ENCODE measurements at regions not wholly inside any gene's neighbourhood (a gene's known extent, or its start where the extent isn't known, plus 50 kb on each side); places are given as distances from the start of the nearest gene placed in this dataset.

- Histone ChIP-seq H3K27ac (ENCODE audit: insufficient read depth in 1 of 2, low read depth in 1 of 2, low read length in 2 of 2, poor library complexity in 1 of 2, severe bottlenecking in 2 of 2) (no peak overlapping the region), H3K4me3 (ENCODE audit: control insufficient read depth in 1 of 7, extremely low read depth in 1 of 7, insufficient read depth in 4 of 7, low read depth in 2 of 7, low read length in 6 of 7) (peak overlapping the region in 1 of 7 experiments; percentile 0), H3K4me1 (ENCODE audit: control extremely low read depth in 1 of 4, control insufficient read depth in 4 of 4, insufficient read depth in 4 of 4, low read length in 3 of 4) (peaks cover 3 to 23% (median 12%) of the 10 kb centered on the region in 4 experiments), H3K27me3 (replicated peaks in 2 of 5; ENCODE audit: control insufficient read depth in 4 of 5, insufficient read depth in 5 of 5, low read length in 4 of 5) (no peaks in the 10 kb centered on the region), H3K9me3 (ENCODE audit: control extremely low read depth in 1 of 5, control insufficient read depth in 4 of 5, insufficient read depth in 2 of 5, low read depth in 1 of 5, low read length in 4 of 5) (peaks cover 0 to 1% (median 0%) of the 10 kb centered on the region in 5 experiments), H3K36me3 (ENCODE audit: control insufficient read depth in 4 of 4, insufficient read depth in 4 of 4, low read length in 3 of 4) (peaks cover 0 to 2% (median under 1%) of the 10 kb centered on the region in 4 experiments)
- peak in 2 of 3 donors; percentile 47 to 60 for DNase-seq
- ChIA-PET POLR2A (no interaction called here), CTCF (interaction anchor here (1.0 kb wide), 1 partner anchor 11 kb away, joined by 3 read pairs; no protein-coding TSS in a partner anchor)
- 56% methylated on average over 1 of the region's 2 CpGs for WGBS (ENCODE audit: insufficient coverage)
Observed at GRCh38 chr12:107352347-107353081, 259.2 kb upstream of the CRY1 start.

GRCh38 chr12:107353312-107353711, 260.0 kb upstream of the CRY1 start:
- no peak overlapping the region for H3K27ac ChIP-seq (ENCODE audit: insufficient read depth in 1 of 2, low read depth in 1 of 2, low read length in 2 of 2, poor library complexity in 1 of 2, severe bottlenecking in 2 of 2)
- CTCF ChIA-PET, result interaction anchor here (0.9 to 1.0 kb wide), 2 partner anchors 12 kb away, joined by 3 to 5 read pairs; no protein-coding TSS in a partner anchor
- DNase-seq, result no peak

GRCh38 chr12:107355004-107355565, 261.7 kb upstream of the CRY1 start:
- no peak overlapping the region for H3K27ac ChIP-seq (ENCODE audit: insufficient read depth in 1 of 2, low read depth in 1 of 2, low read length in 2 of 2, poor library complexity in 1 of 2, severe bottlenecking in 2 of 2)
- H3K27me3 ChIP-seq (replicated peaks in 2 of 5; ENCODE audit: control insufficient read depth in 4 of 5, insufficient read depth in 5 of 5, low read length in 4 of 5), result no peaks in the 10 kb centered on the region
- no peak overlapping the region for H3K4me3 ChIP-seq (ENCODE audit: control insufficient read depth in 1 of 7, extremely low read depth in 1 of 7, insufficient read depth in 4 of 7, low read depth in 2 of 7, low read length in 6 of 7)
- peaks cover 3 to 23% (median 12%) of the 10 kb centered on the region in 4 experiments for H3K4me1 ChIP-seq (ENCODE audit: control extremely low read depth in 1 of 4, control insufficient read depth in 4 of 4, insufficient read depth in 4 of 4, low read length in 3 of 4)
- CTCF ChIA-PET, result interaction anchor here (1.1 kb wide), 1 partner anchor 9 kb away, joined by 3 read pairs; no protein-coding TSS in a partner anchor
- WGBS (ENCODE audit: insufficient coverage), result 44% methylated on average over 8 of the region's 10 CpGs
- POLR2A ChIA-PET, result no interaction called here
- no peak for DNase-seq
- peaks cover 0 to 2% (median 0%) of the 10 kb centered on the region in 4 experiments for H3K36me3 ChIP-seq (ENCODE audit: control insufficient read depth in 4 of 4, insufficient read depth in 4 of 4, low read length in 3 of 4)
- no peaks in the 10 kb centered on the region for H3K9me3 ChIP-seq (ENCODE audit: control extremely low read depth in 1 of 5, control insufficient read depth in 4 of 5, insufficient read depth in 2 of 5, low read depth in 1 of 5, low read length in 4 of 5)

More at GRCh38 chr12:107353312-107353711, 260.0 kb upstream of the CRY1 start:
- H3K9me3 ChIP-seq (ENCODE audit: control extremely low read depth in 1 of 5, control insufficient read depth in 4 of 5, insufficient read depth in 2 of 5, low read depth in 1 of 5, low read length in 4 of 5), result no peaks in the 10 kb centered on the region
- no peak overlapping the region for H3K4me3 ChIP-seq (ENCODE audit: control insufficient read depth in 1 of 7, extremely low read depth in 1 of 7, insufficient read depth in 4 of 7, low read depth in 2 of 7, low read length in 6 of 7)
- POLR2A ChIA-PET, result no interaction called here
- H3K4me1 ChIP-seq (ENCODE audit: control extremely low read depth in 1 of 4, control insufficient read depth in 4 of 4, insufficient read depth in 4 of 4, low read length in 3 of 4), result peaks cover 3 to 23% (median 12%) of the 10 kb centered on the region in 4 experiments
- no peaks in the 10 kb centered on the region for H3K27me3 ChIP-seq (replicated peaks in 2 of 5; ENCODE audit: control insufficient read depth in 4 of 5, insufficient read depth in 5 of 5, low read length in 4 of 5)
- peaks cover 0 to 2% (median 0%) of the 10 kb centered on the region in 4 experiments for H3K36me3 ChIP-seq (ENCODE audit: control insufficient read depth in 4 of 4, insufficient read depth in 4 of 4, low read length in 3 of 4)
- WGBS (ENCODE audit: insufficient coverage), result 100% methylated on average over 2 of the region's 2 CpGs

GRCh38 chr12:107355612-107356011, 262.3 kb upstream of the CRY1 start:
- no peak for DNase-seq
- no peak overlapping the region for H3K4me3 ChIP-seq (ENCODE audit: control insufficient read depth in 1 of 7, extremely low read depth in 1 of 7, insufficient read depth in 4 of 7, low read depth in 2 of 7, low read length in 6 of 7)
- WGBS (ENCODE audit: insufficient coverage), result 100% methylated on average over 1 of the region's 1 CpG
- POLR2A ChIA-PET, result no interaction called here
- H3K36me3 ChIP-seq (ENCODE audit: control insufficient read depth in 4 of 4, insufficient read depth in 4 of 4, low read length in 3 of 4), result peaks cover 0 to 2% (median 0%) of the 10 kb centered on the region in 4 experiments
- no peaks in the 10 kb centered on the region for H3K27me3 ChIP-seq (replicated peaks in 2 of 5; ENCODE audit: control insufficient read depth in 4 of 5, insufficient read depth in 5 of 5, low read length in 4 of 5)
- no peaks in the 10 kb centered on the region for H3K9me3 ChIP-seq (ENCODE audit: control extremely low read depth in 1 of 5, control insufficient read depth in 4 of 5, insufficient read depth in 2 of 5, low read depth in 1 of 5, low read length in 4 of 5)
- CTCF ChIA-PET, result interaction anchor here (1.1 to 1.3 kb wide), 2 partner anchors 9 to 43 kb away, joined by 3 read pairs; no protein-coding TSS in a partner anchor
- peaks cover 3 to 23% (median 12%) of the 10 kb centered on the region in 4 experiments for H3K4me1 ChIP-seq (ENCODE audit: control extremely low read depth in 1 of 4, control insufficient read depth in 4 of 4, insufficient read depth in 4 of 4, low read length in 3 of 4)
- no peak overlapping the region for H3K27ac ChIP-seq (ENCODE audit: insufficient read depth in 1 of 2, low read depth in 1 of 2, low read length in 2 of 2, poor library complexity in 1 of 2, severe bottlenecking in 2 of 2)

GRCh38 chr12:107356266-107356936, 263.1 kb upstream of the CRY1 start:
- Histone ChIP-seq H3K27ac (ENCODE audit: insufficient read depth in 1 of 2, low read depth in 1 of 2, low read length in 2 of 2, poor library complexity in 1 of 2, severe bottlenecking in 2 of 2) (no peak overlapping the region), H3K9me3 (ENCODE audit: control extremely low read depth in 1 of 5, control insufficient read depth in 4 of 5, insufficient read depth in 2 of 5, low read depth in 1 of 5, low read length in 4 of 5) (no peaks in the 10 kb centered on the region), H3K36me3 (ENCODE audit: control insufficient read depth in 4 of 4, insufficient read depth in 4 of 4, low read length in 3 of 4) (peaks cover 0 to 2% (median 0%) of the 10 kb centered on the region in 4 experiments), H3K4me3 (ENCODE audit: control insufficient read depth in 1 of 7, extremely low read depth in 1 of 7, insufficient read depth in 4 of 7, low read depth in 2 of 7, low read length in 6 of 7) (no peak overlapping the region), H3K27me3 (replicated peaks in 2 of 5; ENCODE audit: control insufficient read depth in 4 of 5, insufficient read depth in 5 of 5, low read length in 4 of 5) (no peaks in the 10 kb centered on the region), H3K4me1 (ENCODE audit: control extremely low read depth in 1 of 4, control insufficient read depth in 4 of 4, insufficient read depth in 4 of 4, low read length in 3 of 4) (peaks cover 3 to 23% (median 12%) of the 10 kb centered on the region in 4 experiments)
- no peak for DNase-seq
- POLR2A ChIA-PET, result no interaction called here
- 92% methylated on average over 5 of the region's 7 CpGs for WGBS (ENCODE audit: insufficient coverage)
- CTCF ChIA-PET, result interaction anchor here (0.9 to 1.4 kb wide), 7 partner anchors 8 to 251 kb away, joined by 3 to 5 read pairs (median 3); no protein-coding TSS in a partner anchor

GRCh38 chr12:107356937-107357295, 263.6 kb upstream of the CRY1 start:
- ChIA-PET POLR2A (no interaction called here), CTCF (interaction anchor here (0.9 to 1.4 kb wide), 5 partner anchors 9 to 250 kb away, joined by 3 to 5 read pairs (median 3); no protein-coding TSS in a partner anchor)

More at GRCh38 chr12:107356937-107357295, 263.6 kb upstream of the CRY1 start:
- no peak for DNase-seq
- Histone ChIP-seq H3K27ac (ENCODE audit: insufficient read depth in 1 of 2, low read depth in 1 of 2, low read length in 2 of 2, poor library complexity in 1 of 2, severe bottlenecking in 2 of 2) (no peak overlapping the region), H3K27me3 (replicated peaks in 2 of 5; ENCODE audit: control insufficient read depth in 4 of 5, insufficient read depth in 5 of 5, low read length in 4 of 5) (no peaks in the 10 kb centered on the region), H3K36me3 (ENCODE audit: control insufficient read depth in 4 of 4, insufficient read depth in 4 of 4, low read length in 3 of 4) (peaks cover 0 to 2% (median 0%) of the 10 kb centered on the region in 4 experiments), H3K4me1 (ENCODE audit: control extremely low read depth in 1 of 4, control insufficient read depth in 4 of 4, insufficient read depth in 4 of 4, low read length in 3 of 4) (peaks cover 3 to 21% (median 11%) of the 10 kb centered on the region in 4 experiments), H3K9me3 (ENCODE audit: control extremely low read depth in 1 of 5, control insufficient read depth in 4 of 5, insufficient read depth in 2 of 5, low read depth in 1 of 5, low read length in 4 of 5) (no peaks in the 10 kb centered on the region), H3K4me3 (ENCODE audit: control insufficient read depth in 1 of 7, extremely low read depth in 1 of 7, insufficient read depth in 4 of 7, low read depth in 2 of 7, low read length in 6 of 7) (no peak overlapping the region)
- WGBS (ENCODE audit: insufficient coverage), result no CpG with 5 or more reads among the region's 2 CpGs

All from common myeloid progenitor, CD34-positive (primary cell).